ENCODE measurements at regions not wholly inside any gene's neighbourhood (a gene's known extent, or its start where the extent isn't known, plus 50 kb on each side); places are given as distances from the start of the nearest gene placed in this dataset.

GRCh38 chr4:144590020-144590419, 55.9 kb upstream of the HHIP start (continued):
- no peak for TF ChIP-seq POLR2AphosphoS5 (IDR thresholded peaks at IDR 0.05; ENCODE audit: low read depth)
- TF ChIP-seq NANOG (IDR thresholded peaks at IDR 0.05; ENCODE audit: borderline replicate concordance): no peak
- TF ChIP-seq CREB1 (CRISPR knock-in tag; IDR thresholded peaks at IDR 0.05; ENCODE audit: low read depth): no peak
- TF ChIP-seq EZH2phosphoT487 (IDR thresholded peaks at IDR 0.05; ENCODE audit: unreplicated experiment): no peak

- no peak for DNase-seq (ENCODE audit: low spot score)
- no peak overlapping the region for H3K27ac ChIP-seq (ENCODE audit: low read depth)
- no peak overlapping the region for H2AFZ ChIP-seq
Measured at GRCh38 chr4:144591401-144591800, 54.6 kb upstream of the HHIP start.

More at GRCh38 chr4:144591401-144591800, 54.6 kb upstream of the HHIP start:
- Histone ChIP-seq H3F3A (replicated peaks; ENCODE audit: low read depth) (no peaks in the 10 kb centered on the region), H3K79me2 (replicated peaks; ENCODE audit: insufficient read depth) (no peaks in the 10 kb centered on the region), H3K4me1 (ENCODE audit: insufficient read depth) (no peaks in the 10 kb centered on the region), H3K4me2 (no peak overlapping the region), H3K36me3 (ENCODE audit: insufficient read depth) (no peaks in the 10 kb centered on the region; the same call in 1 of the 2 replicates), H4K20me1 (replicated peaks; ENCODE audit: insufficient read depth) (no peaks in the 10 kb centered on the region), H3K4me3 (no peak overlapping the region), H3K9me2 (ENCODE audit: insufficient read depth) (peaks cover 7% of the 10 kb centered on the region; the same call in 1 of the 2 replicates), H3K27me3 (ENCODE audit: insufficient read depth) (no peaks in the 10 kb centered on the region)
- H3K27me3 Mint-ChIP-seq (ENCODE audit: insufficient read depth, low read depth, poor library complexity): peaks cover 5% of the 10 kb centered on the region
- peaks cover 8% of the 10 kb centered on the region for H3K9me3 Mint-ChIP-seq
- TF ChIP-seq EZH2phosphoT487 (IDR thresholded peaks at IDR 0.05; ENCODE audit: unreplicated experiment) (no peak), CREB1 (CRISPR knock-in tag; IDR thresholded peaks at IDR 0.05; ENCODE audit: low read depth) (no peak), ZNF331 (CRISPR knock-in tag; IDR thresholded peaks at IDR 0.05; ENCODE audit: low read depth) (no peak), STAT1 (IDR thresholded peaks at IDR 0.05; ENCODE audit: unreplicated experiment) (no peak), EZH2 (IDR thresholded peaks at IDR 0.05; ENCODE audit: low read depth, unreplicated experiment) (no peak), POLR2AphosphoS5 (IDR thresholded peaks at IDR 0.05; ENCODE audit: low read depth) (no peak), NANOG (IDR thresholded peaks at IDR 0.05; ENCODE audit: borderline replicate concordance) (no peak), ETS1 (IDR thresholded peaks at IDR 0.05) (no peak), ZNF114 (CRISPR knock-in tag; IDR thresholded peaks at IDR 0.05) (no peak), REST (IDR thresholded peaks at IDR 0.05; ENCODE audit: unreplicated experiment) (no peak), CTCF (conservative IDR thresholded peaks at IDR 0.05; ENCODE audit: low read depth in 2 of 2) (no peak), JUNB (IDR thresholded peaks at IDR 0.05; ENCODE audit: unreplicated experiment) (no peak)
- TF ChIP-seq, protein P1, sequence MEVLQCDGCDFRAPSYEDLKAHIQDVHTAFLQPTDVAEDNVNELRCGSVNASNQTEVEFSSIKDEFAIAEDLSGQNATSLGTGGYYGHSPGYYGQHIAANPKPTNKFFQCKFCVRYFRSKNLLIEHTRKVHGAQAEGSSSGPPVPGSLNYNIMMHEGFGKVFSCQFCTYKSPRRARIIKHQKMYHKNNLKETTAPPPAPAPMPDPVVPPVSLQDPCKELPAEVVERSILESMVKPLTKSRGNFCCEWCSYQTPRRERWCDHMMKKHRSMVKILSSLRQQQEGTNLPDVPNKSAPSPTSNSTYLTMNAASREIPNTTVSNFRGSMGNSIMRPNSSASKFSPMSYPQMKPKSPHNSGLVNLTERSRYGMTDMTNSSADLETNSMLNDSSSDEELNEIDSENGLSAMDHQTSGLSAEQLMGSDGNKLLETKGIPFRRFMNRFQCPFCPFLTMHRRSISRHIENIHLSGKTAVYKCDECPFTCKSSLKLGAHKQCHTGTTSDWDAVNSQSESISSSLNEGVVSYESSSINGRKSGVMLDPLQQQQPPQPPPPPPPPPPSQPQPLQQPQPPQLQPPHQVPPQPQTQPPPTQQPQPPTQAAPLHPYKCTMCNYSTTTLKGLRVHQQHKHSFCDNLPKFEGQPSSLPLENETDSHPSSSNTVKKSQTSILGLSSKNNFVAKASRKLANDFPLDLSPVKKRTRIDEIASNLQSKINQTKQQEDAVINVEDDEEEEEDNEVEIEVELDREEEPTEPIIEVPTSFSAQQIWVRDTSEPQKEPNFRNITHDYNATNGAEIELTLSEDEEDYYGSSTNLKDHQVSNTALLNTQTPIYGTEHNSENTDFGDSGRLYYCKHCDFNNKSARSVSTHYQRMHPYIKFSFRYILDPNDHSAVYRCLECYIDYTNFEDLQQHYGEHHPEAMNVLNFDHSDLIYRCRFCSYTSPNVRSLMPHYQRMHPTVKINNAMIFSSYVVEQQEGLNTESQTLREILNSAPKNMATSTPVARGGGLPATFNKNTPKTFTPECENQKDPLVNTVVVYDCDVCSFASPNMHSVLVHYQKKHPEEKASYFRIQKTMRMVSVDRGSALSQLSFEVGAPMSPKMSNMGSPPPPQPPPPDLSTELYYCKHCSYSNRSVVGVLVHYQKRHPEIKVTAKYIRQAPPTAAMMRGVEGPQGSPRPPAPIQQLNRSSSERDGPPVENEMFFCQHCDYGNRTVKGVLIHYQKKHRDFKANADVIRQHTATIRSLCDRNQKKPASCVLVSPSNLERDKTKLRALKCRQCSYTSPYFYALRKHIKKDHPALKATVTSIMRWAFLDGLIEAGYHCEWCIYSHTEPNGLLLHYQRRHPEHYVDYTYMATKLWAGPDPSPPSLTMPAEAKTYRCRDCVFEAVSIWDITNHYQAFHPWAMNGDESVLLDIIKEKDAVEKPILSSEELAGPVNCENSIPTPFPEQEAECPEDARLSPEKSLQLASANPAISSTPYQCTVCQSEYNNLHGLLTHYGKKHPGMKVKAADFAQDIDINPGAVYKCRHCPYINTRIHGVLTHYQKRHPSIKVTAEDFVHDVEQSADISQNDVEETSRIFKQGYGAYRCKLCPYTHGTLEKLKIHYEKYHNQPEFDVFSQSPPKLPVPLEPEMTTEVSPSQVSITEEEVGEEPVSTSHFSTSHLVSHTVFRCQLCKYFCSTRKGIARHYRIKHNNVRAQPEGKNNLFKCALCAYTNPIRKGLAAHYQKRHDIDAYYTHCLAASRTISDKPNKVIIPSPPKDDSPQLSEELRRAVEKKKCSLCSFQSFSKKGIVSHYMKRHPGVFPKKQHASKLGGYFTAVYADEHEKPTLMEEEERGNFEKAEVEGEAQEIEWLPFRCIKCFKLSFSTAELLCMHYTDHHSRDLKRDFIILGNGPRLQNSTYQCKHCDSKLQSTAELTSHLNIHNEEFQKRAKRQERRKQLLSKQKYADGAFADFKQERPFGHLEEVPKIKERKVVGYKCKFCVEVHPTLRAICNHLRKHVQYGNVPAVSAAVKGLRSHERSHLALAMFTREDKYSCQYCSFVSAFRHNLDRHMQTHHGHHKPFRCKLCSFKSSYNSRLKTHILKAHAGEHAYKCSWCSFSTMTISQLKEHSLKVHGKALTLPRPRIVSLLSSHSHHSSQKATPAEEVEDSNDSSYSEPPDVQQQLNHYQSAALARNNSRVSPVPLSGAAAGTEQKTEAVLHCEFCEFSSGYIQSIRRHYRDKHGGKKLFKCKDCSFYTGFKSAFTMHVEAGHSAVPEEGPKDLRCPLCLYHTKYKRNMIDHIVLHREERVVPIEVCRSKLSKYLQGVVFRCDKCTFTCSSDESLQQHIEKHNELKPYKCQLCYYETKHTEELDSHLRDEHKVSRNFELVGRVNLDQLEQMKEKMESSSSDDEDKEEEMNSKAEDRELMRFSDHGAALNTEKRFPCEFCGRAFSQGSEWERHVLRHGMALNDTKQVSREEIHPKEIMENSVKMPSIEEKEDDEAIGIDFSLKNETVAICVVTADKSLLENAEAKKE (CRISPR knock-in tag; IDR thresholded peaks at IDR 0.05): no peak
- peaks cover 4% of the 10 kb centered on the region; the same call in 2 of the 3 replicates for H3K36me3 Mint-ChIP-seq (ENCODE audit: low read depth)
- ATAC-seq: no peak
- H3K4me3 Mint-ChIP-seq: no peak overlapping the region
- no peak overlapping the region for H3K27ac Mint-ChIP-seq
- no peaks in the 10 kb centered on the region; the same call in 2 of the 3 replicates for H3K4me1 Mint-ChIP-seq
